ENCODE measurements at regions not wholly inside any gene's neighbourhood (a gene's known extent, or its start where the extent isn't known, plus 50 kb on each side); places are given as distances from the start of the nearest gene placed in this dataset.
A peak's percentile ranks its signal among the peaks of the same experiment; 100 is the strongest.

GRCh38 chr14:22079766-22080165 lies 406.1 kb upstream of the OR4E1 start:
- Mint-ChIP-seq H3K27me3 (no peaks in the 10 kb centered on the region), H3K36me3 (ENCODE audit: low read depth) (no peaks in the 10 kb centered on the region), H3K9me3 (no peaks in the 10 kb centered on the region), H3K4me3 (no peak overlapping the region), H3K4me1 (peaks cover 19% of the 10 kb centered on the region), H3K27ac (no peak overlapping the region)
- CTCF ChIA-PET: no interaction called here
- POLR2A ChIA-PET: no interaction called here
- no peak for DNase-seq

- Mint-ChIP-seq H3K4me3 (no peak overlapping the region), H3K4me1 (peaks cover 26% of the 10 kb centered on the region), H3K9me3 (no peaks in the 10 kb centered on the region), H3K27ac (peak overlapping the region; percentile 19), H3K27me3 (no peaks in the 10 kb centered on the region), H3K36me3 (ENCODE audit: low read depth) (peaks cover 3% of the 10 kb centered on the region)
- CTCF ChIA-PET: no interaction called here
- DNase-seq: no peak
- POLR2A ChIA-PET: no interaction called here
Observed at GRCh38 chr14:22073801-22074200, 400.2 kb upstream of the OR4E1 start.

GRCh38 chr14:22071006-22071405 lies 397.4 kb upstream of the OR4E1 start:
- Mint-ChIP-seq H3K4me1 (peaks cover 32% of the 10 kb centered on the region), H3K4me3 (peak overlapping the region; percentile 91)
- POLR2A ChIA-PET: interaction anchor here (0.9 to 2.2 kb wide), 11 partner anchors 9 to 485 kb away, joined by 3 to 11 read pairs (median 4); no protein-coding TSS in a partner anchor

GRCh38 chr14:22070119-22070982 lies 396.7 kb upstream of the OR4E1 start:
- H3K36me3 Mint-ChIP-seq (ENCODE audit: low read depth): peaks cover 3% of the 10 kb centered on the region
- POLR2A ChIA-PET: interaction anchor here (0.9 to 2.2 kb wide), 11 partner anchors 9 to 486 kb away, joined by 3 to 11 read pairs (median 4); no protein-coding TSS in a partner anchor
- H3K9me3 Mint-ChIP-seq: no peaks in the 10 kb centered on the region
- peak overlapping the region; percentile 95 for H3K27ac Mint-ChIP-seq
- H3K4me3 Mint-ChIP-seq: peak overlapping the region; percentile 91
- no peaks in the 10 kb centered on the region for H3K27me3 Mint-ChIP-seq
- peaks cover 38% of the 10 kb centered on the region for H3K4me1 Mint-ChIP-seq
- peak; percentile 70 for DNase-seq
- CTCF ChIA-PET: interaction anchor here (1.0 to 2.0 kb wide), 11 partner anchors 12 to 152 kb away, joined by 3 to 19 read pairs (median 4); no protein-coding TSS in a partner anchor

More at GRCh38 chr14:22071006-22071405, 397.4 kb upstream of the OR4E1 start:
- CTCF ChIA-PET: interaction anchor here (1.0 to 2.0 kb wide), 11 partner anchors 12 to 153 kb away, joined by 3 to 19 read pairs (median 4); no protein-coding TSS in a partner anchor
- peak overlapping the region; percentile 95 for H3K27ac Mint-ChIP-seq
- H3K36me3 Mint-ChIP-seq (ENCODE audit: low read depth): peaks cover 3% of the 10 kb centered on the region
- H3K9me3 Mint-ChIP-seq: no peaks in the 10 kb centered on the region
- DNase-seq: peak; percentile 75
- no peaks in the 10 kb centered on the region for H3K27me3 Mint-ChIP-seq

GRCh38 chr14:22065347-22065746 lies 391.7 kb upstream of the OR4E1 start:
- Mint-ChIP-seq H3K9me3 (no peaks in the 10 kb centered on the region), H3K27me3 (no peaks in the 10 kb centered on the region), H3K4me1 (peaks cover 31% of the 10 kb centered on the region), H3K27ac (peak overlapping the region; percentile 52), H3K4me3 (no peak overlapping the region), H3K36me3 (ENCODE audit: low read depth) (no peaks in the 10 kb centered on the region)
- DNase-seq: no peak
- ChIA-PET CTCF (interaction anchor here (0.8 kb wide), 1 partner anchor 35 kb away, joined by 3 read pairs; no protein-coding TSS in a partner anchor), POLR2A (interaction anchor here (1.4 to 1.6 kb wide), 3 partner anchors 13 to 31 kb away, joined by 3 to 4 read pairs (median 3); no protein-coding TSS in a partner anchor)

- H3K27me3 Mint-ChIP-seq: no peaks in the 10 kb centered on the region
- POLR2A ChIA-PET: interaction anchor here (1.7 kb wide), 1 partner anchor 12 kb away, joined by 8 read pairs; no protein-coding TSS in a partner anchor
- CTCF ChIA-PET: interaction anchor here (1.0 to 1.6 kb wide), 2 partner anchors 12 to 19 kb away, joined by 3 to 6 read pairs; no protein-coding TSS in a partner anchor
- H3K9me3 Mint-ChIP-seq: peaks cover 8% of the 10 kb centered on the region
- H3K4me3 Mint-ChIP-seq: no peak overlapping the region
- H3K4me1 Mint-ChIP-seq: peaks cover 27% of the 10 kb centered on the region
- no peak for DNase-seq
- H3K27ac Mint-ChIP-seq: no peak overlapping the region
- H3K36me3 Mint-ChIP-seq (ENCODE audit: low read depth): no peaks in the 10 kb centered on the region
Observed at GRCh38 chr14:22059201-22059600, 385.6 kb upstream of the OR4E1 start.

GRCh38 chr14:22052795-22053194 lies 379.2 kb upstream of the OR4E1 start:
- ChIA-PET CTCF (interaction anchor here (0.8 to 1.9 kb wide), 3 partner anchors 16 to 517 kb away, joined by 3 to 6 read pairs (median 4); no protein-coding TSS in a partner anchor), POLR2A (interaction anchor here (0.6 to 1.7 kb wide), 6 partner anchors 12 to 485 kb away, joined by 3 to 6 read pairs (median 4); no protein-coding TSS in a partner anchor)
- H3K9me3 Mint-ChIP-seq: no peaks in the 10 kb centered on the region
- H3K4me3 Mint-ChIP-seq: peak overlapping the region; percentile 64
- peak overlapping the region; percentile 74 for H3K27ac Mint-ChIP-seq
- H3K4me1 Mint-ChIP-seq: peaks cover 38% of the 10 kb centered on the region
- no peaks in the 10 kb centered on the region for H3K36me3 Mint-ChIP-seq (ENCODE audit: low read depth)
- peaks cover 1% of the 10 kb centered on the region for H3K27me3 Mint-ChIP-seq
- DNase-seq: no peak

GRCh38 chr14:22047115-22047514 lies 373.5 kb upstream of the OR4E1 start:
- POLR2A ChIA-PET: interaction anchor here (0.7 to 2.3 kb wide), 6 partner anchors 19 to 53 kb away, joined by 3 to 11 read pairs (median 3); no protein-coding TSS in a partner anchor
- CTCF ChIA-PET: interaction anchor here (0.8 to 2.6 kb wide), 14 partner anchors 12 to 552 kb away, joined by 3 to 22 read pairs (median 4); no protein-coding TSS in a partner anchor
- peak overlapping the region; percentile 27 for H3K4me3 Mint-ChIP-seq
- H3K36me3 Mint-ChIP-seq (ENCODE audit: low read depth): no peaks in the 10 kb centered on the region
- DNase-seq: peak; percentile 38
- H3K27me3 Mint-ChIP-seq: peaks cover 1% of the 10 kb centered on the region
- peak overlapping the region; percentile 76 for H3K27ac Mint-ChIP-seq
- H3K9me3 Mint-ChIP-seq: no peaks in the 10 kb centered on the region
- H3K4me1 Mint-ChIP-seq: peaks cover 42% of the 10 kb centered on the region

GRCh38 chr14:22046063-22046462 lies 372.4 kb upstream of the OR4E1 start:
- CTCF ChIA-PET: interaction anchor here (1.0 to 2.6 kb wide), 9 partner anchors 13 to 553 kb away, joined by 3 to 22 read pairs (median 4); no protein-coding TSS in a partner anchor
- H3K36me3 Mint-ChIP-seq (ENCODE audit: low read depth): no peaks in the 10 kb centered on the region
- POLR2A ChIA-PET: interaction anchor here (1.6 to 2.3 kb wide), 2 partner anchors 25 to 49 kb away, joined by 4 to 11 read pairs; no protein-coding TSS in a partner anchor
- DNase-seq: no peak
- H3K4me3 Mint-ChIP-seq: peak overlapping the region; percentile 5
- H3K27me3 Mint-ChIP-seq: no peaks in the 10 kb centered on the region
- no peaks in the 10 kb centered on the region for H3K9me3 Mint-ChIP-seq
- H3K27ac Mint-ChIP-seq: peak overlapping the region; percentile 70
- H3K4me1 Mint-ChIP-seq: peaks cover 44% of the 10 kb centered on the region

- CTCF ChIA-PET: no interaction called here
- Mint-ChIP-seq H3K27me3 (no peaks in the 10 kb centered on the region), H3K4me1 (peaks cover 40% of the 10 kb centered on the region), H3K9me3 (no peaks in the 10 kb centered on the region), H3K36me3 (ENCODE audit: low read depth) (no peaks in the 10 kb centered on the region), H3K4me3 (no peak overlapping the region), H3K27ac (no peak overlapping the region)
- DNase-seq: no peak
- POLR2A ChIA-PET: no interaction called here
Observed at GRCh38 chr14:22044193-22044592, 370.6 kb upstream of the OR4E1 start.

- no peaks in the 10 kb centered on the region for H3K9me3 Mint-ChIP-seq
- peaks cover 6% of the 10 kb centered on the region for H3K27me3 Mint-ChIP-seq
- H3K36me3 Mint-ChIP-seq (ENCODE audit: low read depth): no peaks in the 10 kb centered on the region
- H3K4me3 Mint-ChIP-seq: peak overlapping the region; percentile 66
- H3K4me1 Mint-ChIP-seq: peaks cover 12% of the 10 kb centered on the region
- ChIA-PET CTCF (interaction anchor here (0.6 to 1.9 kb wide), 12 partner anchors 8 to 548 kb away, joined by 3 to 10 read pairs (median 4); partner anchors contain the start of gene DAD1), POLR2A (interaction anchor here (0.8 to 1.4 kb wide), 4 partner anchors 12 to 529 kb away, joined by 3 to 5 read pairs (median 4); no protein-coding TSS in a partner anchor)
- DNase-seq: no peak
- H3K27ac Mint-ChIP-seq: peak overlapping the region; percentile 68
Observed at GRCh38 chr14:22040781-22041125, 367.1 kb upstream of the OR4E1 start.

- Mint-ChIP-seq H3K27me3 (peaks cover 6% of the 10 kb centered on the region), H3K4me1 (peaks cover 11% of the 10 kb centered on the region), H3K4me3 (peak overlapping the region; percentile 66), H3K9me3 (no peaks in the 10 kb centered on the region), H3K27ac (peak overlapping the region; percentile 68), H3K36me3 (ENCODE audit: low read depth) (no peaks in the 10 kb centered on the region)
- CTCF ChIA-PET: interaction anchor here (0.9 to 1.9 kb wide), 14 partner anchors 9 to 549 kb away, joined by 3 to 10 read pairs (median 4); partner anchors contain the start of gene DAD1
- peak; percentile 50 for DNase-seq
- POLR2A ChIA-PET: interaction anchor here (0.8 to 1.4 kb wide), 6 partner anchors 13 to 530 kb away, joined by 3 to 5 read pairs (median 4); no protein-coding TSS in a partner anchor
Observed at GRCh38 chr14:22039938-22040780, 366.5 kb upstream of the OR4E1 start.
